Mammary epithelial cell (primary cell): ENCODE measurements at regions not wholly inside any gene's neighbourhood (a gene's known extent, or its start where the extent isn't known, plus 50 kb on each side); places are given as distances from the start of the nearest gene placed in this dataset.

Experiments
- EZH2 ChIP-seq: IDR thresholded peaks from 2 replicates; pipeline ENCODE4 v1.6.1; 2012; ENCODE audit warnings: low read length, inconsistent platforms, borderline replicate concordance
- TF ChIP-seq, protein P1 (sequence below), 2 donors: IDR thresholded peaks in 1 of 2; conservative IDR thresholded peaks in 1 of 2; 2 replicates each; pipeline ENCODE4 v1.5.1; 2011 to 2012; ENCODE audit warnings: inconsistent platforms in 2 of 2, low read length in 2 of 2, mild to moderate bottlenecking in 2 of 2, control low read depth in 1 of 2, low read depth in 1 of 2; ENCODE audit not compliant: insufficient read depth in 1 of 2; ENCODE audit errors: extremely low read depth in 1 of 2

DNA sequence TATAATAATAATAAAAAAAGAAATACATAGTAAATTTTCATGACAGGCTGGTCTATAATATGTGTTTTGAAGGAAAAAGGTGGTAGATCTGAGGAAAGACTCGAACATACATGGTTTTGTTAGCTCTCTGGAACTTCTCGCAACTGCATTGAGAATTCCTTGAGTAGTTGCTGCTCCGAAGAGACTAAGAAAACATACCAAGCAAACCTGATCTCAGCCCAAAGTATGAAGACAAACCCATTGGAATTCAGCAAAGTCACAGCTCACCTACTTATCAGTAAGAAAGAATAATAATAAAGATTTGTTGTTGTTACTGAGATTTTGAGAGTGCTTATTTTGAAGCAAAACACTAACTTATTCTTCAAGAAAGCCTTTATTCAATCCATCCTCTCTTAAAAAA is 1107.1 kb upstream of the EYS start:
- no peak for TF ChIP-seq EZH2
- TF ChIP-seq, protein P1, sequence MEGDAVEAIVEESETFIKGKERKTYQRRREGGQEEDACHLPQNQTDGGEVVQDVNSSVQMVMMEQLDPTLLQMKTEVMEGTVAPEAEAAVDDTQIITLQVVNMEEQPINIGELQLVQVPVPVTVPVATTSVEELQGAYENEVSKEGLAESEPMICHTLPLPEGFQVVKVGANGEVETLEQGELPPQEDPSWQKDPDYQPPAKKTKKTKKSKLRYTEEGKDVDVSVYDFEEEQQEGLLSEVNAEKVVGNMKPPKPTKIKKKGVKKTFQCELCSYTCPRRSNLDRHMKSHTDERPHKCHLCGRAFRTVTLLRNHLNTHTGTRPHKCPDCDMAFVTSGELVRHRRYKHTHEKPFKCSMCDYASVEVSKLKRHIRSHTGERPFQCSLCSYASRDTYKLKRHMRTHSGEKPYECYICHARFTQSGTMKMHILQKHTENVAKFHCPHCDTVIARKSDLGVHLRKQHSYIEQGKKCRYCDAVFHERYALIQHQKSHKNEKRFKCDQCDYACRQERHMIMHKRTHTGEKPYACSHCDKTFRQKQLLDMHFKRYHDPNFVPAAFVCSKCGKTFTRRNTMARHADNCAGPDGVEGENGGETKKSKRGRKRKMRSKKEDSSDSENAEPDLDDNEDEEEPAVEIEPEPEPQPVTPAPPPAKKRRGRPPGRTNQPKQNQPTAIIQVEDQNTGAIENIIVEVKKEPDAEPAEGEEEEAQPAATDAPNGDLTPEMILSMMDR (conservative IDR thresholded peaks at IDR 0.05 in 1 of 2, IDR thresholded peaks at IDR 0.05 in 1 of 2; ENCODE audit: extremely low read depth in 1 of 2, insufficient read depth in 1 of 2, low read depth in 1 of 2, low read length in 2 of 2), result no peak
